ENCODE measurements at regions not wholly inside any gene's neighbourhood (a gene's known extent, or its start where the extent isn't known, plus 50 kb on each side); places are given as distances from the start of the nearest gene placed in this dataset.

- no peaks in the 10 kb centered on the region for H3K4me1 Mint-ChIP-seq (ENCODE audit: unreplicated experiment)
- no peak for TF ChIP-seq CTCF (IDR thresholded peaks at IDR 0.05)
- H3K27me3 Mint-ChIP-seq (ENCODE audit: unreplicated experiment): no peaks in the 10 kb centered on the region
- H3K9me3 Mint-ChIP-seq (ENCODE audit: unreplicated experiment): peaks cover 4% of the 10 kb centered on the region
- no peak overlapping the region for H3K27ac Mint-ChIP-seq (ENCODE audit: unreplicated experiment)
- no peak overlapping the region for H3K4me3 Mint-ChIP-seq (ENCODE audit: unreplicated experiment)
- no peak for DNase-seq (ENCODE audit: extremely low spot score, unreplicated experiment)
- no peaks in the 10 kb centered on the region for H3K36me3 Mint-ChIP-seq (ENCODE audit: unreplicated experiment)
Observed at GRCh38 chr7:9097565-9098060, 664.2 kb downstream of the NXPH1 start.

- DNase-seq (ENCODE audit: extremely low spot score, unreplicated experiment): no peak
- H3K36me3 Mint-ChIP-seq (ENCODE audit: unreplicated experiment): no peaks in the 10 kb centered on the region
- H3K4me1 Mint-ChIP-seq (ENCODE audit: unreplicated experiment): no peaks in the 10 kb centered on the region
- no peak overlapping the region for H3K4me3 Mint-ChIP-seq (ENCODE audit: unreplicated experiment)
- no peak for TF ChIP-seq CTCF (IDR thresholded peaks at IDR 0.05)
- peaks cover 4% of the 10 kb centered on the region for H3K9me3 Mint-ChIP-seq (ENCODE audit: unreplicated experiment)
- no peak overlapping the region for H3K27ac Mint-ChIP-seq (ENCODE audit: unreplicated experiment)
- H3K27me3 Mint-ChIP-seq (ENCODE audit: unreplicated experiment): no peaks in the 10 kb centered on the region
Observed at GRCh38 chr7:9100289-9100688, 666.9 kb downstream of the NXPH1 start.

- TF ChIP-seq CTCF (IDR thresholded peaks at IDR 0.05): no peak
- DNase-seq (ENCODE audit: extremely low spot score, unreplicated experiment): no peak
- Mint-ChIP-seq H3K27ac (ENCODE audit: unreplicated experiment) (no peak overlapping the region), H3K36me3 (ENCODE audit: unreplicated experiment) (no peaks in the 10 kb centered on the region), H3K4me1 (ENCODE audit: unreplicated experiment) (no peaks in the 10 kb centered on the region), H3K4me3 (ENCODE audit: unreplicated experiment) (no peak overlapping the region), H3K9me3 (ENCODE audit: unreplicated experiment) (peaks cover 4% of the 10 kb centered on the region), H3K27me3 (ENCODE audit: unreplicated experiment) (no peaks in the 10 kb centered on the region)
Observed at GRCh38 chr7:9102846-9103245, 669.4 kb downstream of the NXPH1 start.

GRCh38 chr7:9106747-9107146, 673.3 kb downstream of the NXPH1 start:
- no peak overlapping the region for H3K27ac Mint-ChIP-seq (ENCODE audit: unreplicated experiment)
- TF ChIP-seq CTCF (IDR thresholded peaks at IDR 0.05): no peak
- DNase-seq (ENCODE audit: extremely low spot score, unreplicated experiment): no peak
- no peaks in the 10 kb centered on the region for H3K4me1 Mint-ChIP-seq (ENCODE audit: unreplicated experiment)
- no peaks in the 10 kb centered on the region for H3K27me3 Mint-ChIP-seq (ENCODE audit: unreplicated experiment)
- no peaks in the 10 kb centered on the region for H3K36me3 Mint-ChIP-seq (ENCODE audit: unreplicated experiment)
- no peak overlapping the region for H3K4me3 Mint-ChIP-seq (ENCODE audit: unreplicated experiment)
- peaks cover 26% of the 10 kb centered on the region for H3K9me3 Mint-ChIP-seq (ENCODE audit: unreplicated experiment)

- Mint-ChIP-seq H3K4me1 (ENCODE audit: unreplicated experiment) (no peaks in the 10 kb centered on the region), H3K27ac (ENCODE audit: unreplicated experiment) (no peak overlapping the region), H3K9me3 (ENCODE audit: unreplicated experiment) (peaks cover 4% of the 10 kb centered on the region), H3K36me3 (ENCODE audit: unreplicated experiment) (no peaks in the 10 kb centered on the region), H3K27me3 (ENCODE audit: unreplicated experiment) (peaks cover 2% of the 10 kb centered on the region), H3K4me3 (ENCODE audit: unreplicated experiment) (no peak overlapping the region)
- TF ChIP-seq CTCF (IDR thresholded peaks at IDR 0.05): no peak
- no peak for DNase-seq (ENCODE audit: extremely low spot score, unreplicated experiment)
Observed at GRCh38 chr7:9120331-9120730, 686.9 kb downstream of the NXPH1 start.
